ENCODE measurements at regions not wholly inside any gene's neighbourhood (a gene's known extent, or its start where the extent isn't known, plus 50 kb on each side); places are given as distances from the start of the nearest gene placed in this dataset.

- DNase-seq, result no peak
- H3K27me3 ChIP-seq (ENCODE audit: control insufficient read depth, insufficient read depth, low read length), result no peaks in the 10 kb centered on the region
- no peaks in the 10 kb centered on the region for H3K4me1 ChIP-seq (ENCODE audit: control insufficient read depth, insufficient read depth, low read length, poor library complexity, severe bottlenecking)
- no peaks in the 10 kb centered on the region for H3K36me3 Mint-ChIP-seq
- H3K4me1 Mint-ChIP-seq, result peaks cover 0 to 10% (median 0%) of the 10 kb centered on the region in 4 donors
- no peak for ATAC-seq (ENCODE audit: low read depth in 2 of 2)
- peak overlapping the region in 1 of 3 donors; percentile 25 for H3K27ac Mint-ChIP-seq
- H3K9me3 ChIP-seq (ENCODE audit: control insufficient read depth in 2 of 2, low read length in 2 of 2), result no peaks in the 10 kb centered on the region
- H3K9me3 Mint-ChIP-seq, result no peaks in the 10 kb centered on the region
- H3K27me3 Mint-ChIP-seq, result peaks cover 19% of the 10 kb centered on the region
- H3K4me3 Mint-ChIP-seq, result no peak overlapping the region
- no peak overlapping the region for H3K27ac ChIP-seq (ENCODE audit: insufficient read depth, low read length, poor library complexity, severe bottlenecking)
- H3K36me3 ChIP-seq (ENCODE audit: control insufficient read depth, insufficient read depth, low read length), result no peaks in the 10 kb centered on the region
- H3K4me3 ChIP-seq (ENCODE audit: low read depth, low read length), result no peak overlapping the region
Measured at GRCh38 chr6:6942091-6942490, 165.7 kb upstream of the RREB1 start.

DNA sequence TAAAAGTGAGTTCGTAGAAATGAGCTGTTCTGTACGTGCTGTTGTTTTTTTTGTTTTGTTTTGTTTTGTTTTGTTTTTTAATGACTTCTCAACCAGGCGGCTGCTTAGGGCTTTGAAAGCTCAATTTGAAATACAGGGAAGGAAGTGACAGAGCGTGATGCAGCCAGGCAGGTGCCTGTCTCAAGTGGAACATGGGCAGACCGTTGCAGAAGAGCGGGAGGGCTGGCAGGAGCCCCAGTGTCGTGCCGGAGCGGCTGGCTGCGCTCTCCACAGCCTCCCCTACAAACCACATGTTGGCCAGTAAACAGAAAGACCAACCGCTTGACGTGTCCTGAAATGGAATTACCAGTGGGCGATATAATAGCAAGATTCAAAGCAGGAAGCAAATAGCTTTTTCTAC, 164.9 kb upstream of the RREB1 start:
- no peaks in the 10 kb centered on the region for H3K36me3 Mint-ChIP-seq
- DNase-seq (peak in 1 of 3 donors; percentile 3), ATAC-seq (ENCODE audit: low read depth in 2 of 2) (peak in 1 of 2 donors; percentile 34)
- H3K4me1 ChIP-seq (ENCODE audit: control insufficient read depth, insufficient read depth, low read length, poor library complexity, severe bottlenecking), result no peaks in the 10 kb centered on the region
- H3K27me3 Mint-ChIP-seq, result peaks cover 17% of the 10 kb centered on the region
- H3K27ac ChIP-seq (ENCODE audit: insufficient read depth, low read length, poor library complexity, severe bottlenecking), result no peak overlapping the region
- peak overlapping the region in 1 of 3 donors; percentile 60 for H3K27ac Mint-ChIP-seq
- H3K9me3 ChIP-seq (ENCODE audit: control insufficient read depth in 2 of 2, low read length in 2 of 2), result no peaks in the 10 kb centered on the region
- H3K9me3 Mint-ChIP-seq, result no peaks in the 10 kb centered on the region
- H3K4me3 Mint-ChIP-seq, result no peak overlapping the region
- no peaks in the 10 kb centered on the region for H3K36me3 ChIP-seq (ENCODE audit: control insufficient read depth, insufficient read depth, low read length)
- peaks cover 0 to 10% (median 0%) of the 10 kb centered on the region in 4 donors for H3K4me1 Mint-ChIP-seq
- H3K4me3 ChIP-seq (ENCODE audit: low read depth, low read length), result no peak overlapping the region
- no peaks in the 10 kb centered on the region for H3K27me3 ChIP-seq (ENCODE audit: control insufficient read depth, insufficient read depth, low read length)

DNA sequence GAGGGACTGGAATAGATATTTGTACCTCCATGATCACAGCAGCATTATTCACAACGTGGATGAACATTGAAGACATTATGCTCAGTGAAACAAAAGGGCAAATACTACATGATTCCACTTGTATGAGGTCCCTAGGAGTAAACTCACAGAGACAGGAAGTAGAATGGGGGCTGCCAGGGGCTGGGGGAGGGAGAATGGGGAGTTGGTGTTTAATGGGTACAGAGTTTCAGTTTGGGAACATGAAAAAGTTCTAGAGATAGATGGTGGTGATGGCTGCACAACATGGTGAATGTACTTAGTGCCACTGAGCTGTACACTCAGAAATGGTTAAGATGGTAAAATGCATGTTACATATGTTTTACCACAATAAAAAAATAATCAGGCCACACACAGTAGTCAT, 164.3 kb upstream of the RREB1 start:
- no peaks in the 10 kb centered on the region for H3K36me3 Mint-ChIP-seq
- Histone ChIP-seq H3K9me3 (ENCODE audit: control insufficient read depth in 2 of 2, low read length in 2 of 2) (no peaks in the 10 kb centered on the region), H3K27ac (ENCODE audit: insufficient read depth, low read length, poor library complexity, severe bottlenecking) (no peak overlapping the region), H3K27me3 (ENCODE audit: control insufficient read depth, insufficient read depth, low read length) (no peaks in the 10 kb centered on the region), H3K36me3 (ENCODE audit: control insufficient read depth, insufficient read depth, low read length) (no peaks in the 10 kb centered on the region), H3K4me3 (ENCODE audit: low read depth, low read length) (no peak overlapping the region), H3K4me1 (ENCODE audit: control insufficient read depth, insufficient read depth, low read length, poor library complexity, severe bottlenecking) (no peaks in the 10 kb centered on the region)
- ATAC-seq (ENCODE audit: low read depth in 2 of 2), result no peak
- peaks cover 0 to 10% (median 0%) of the 10 kb centered on the region in 4 donors for H3K4me1 Mint-ChIP-seq
- no peak for DNase-seq
- H3K9me3 Mint-ChIP-seq, result no peaks in the 10 kb centered on the region
- peak overlapping the region in 1 of 3 donors; percentile 60 for H3K27ac Mint-ChIP-seq
- H3K27me3 Mint-ChIP-seq, result peaks cover 18% of the 10 kb centered on the region
- no peak overlapping the region for H3K4me3 Mint-ChIP-seq

DNA sequence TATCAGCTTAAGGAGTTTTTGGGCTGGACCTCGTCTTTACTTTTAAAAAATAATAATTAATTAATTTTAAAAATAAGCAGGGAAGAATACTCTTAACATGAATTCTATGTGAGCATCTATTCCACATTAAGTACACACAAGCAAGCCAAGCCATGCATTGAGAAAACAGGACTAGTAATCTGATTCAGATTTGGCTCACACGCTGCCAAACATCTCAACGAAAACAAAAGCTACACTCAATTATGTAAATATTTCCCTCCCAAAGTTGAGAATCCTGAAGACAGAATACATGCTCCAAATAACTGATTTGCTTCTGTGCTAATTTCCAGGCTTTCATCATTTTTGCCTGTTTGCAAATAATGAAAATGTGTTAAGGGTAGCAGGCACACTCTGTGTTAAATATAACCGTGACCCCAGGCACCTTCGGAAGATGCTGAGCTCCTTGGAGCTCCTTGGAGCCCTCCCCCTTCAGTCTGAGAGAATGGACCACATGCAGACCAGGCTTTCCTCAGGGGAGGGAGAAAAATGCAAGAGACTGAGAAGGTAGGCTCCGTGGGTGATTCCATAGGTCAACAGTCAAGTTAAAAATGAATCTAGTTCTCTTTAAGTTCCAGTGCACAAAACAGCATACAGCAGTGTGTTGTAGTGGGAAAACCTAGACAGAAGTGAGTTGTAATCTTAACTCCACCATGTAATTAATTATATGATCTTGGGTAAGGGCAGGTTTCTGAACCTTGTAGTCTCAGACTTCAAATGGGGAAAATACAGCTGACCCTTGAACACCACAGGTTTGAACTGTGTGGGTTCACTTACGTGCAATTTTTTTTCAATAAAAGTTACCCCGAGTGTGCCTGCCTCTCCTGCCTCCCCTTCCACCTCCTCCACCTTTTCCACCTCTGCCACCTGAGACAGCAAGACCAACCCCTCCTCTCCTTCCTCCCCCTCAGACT, 161.3 kb upstream of the RREB1 start:
- no peaks in the 10 kb centered on the region for H3K4me1 ChIP-seq (ENCODE audit: control insufficient read depth, insufficient read depth, low read length, poor library complexity, severe bottlenecking)
- Mint-ChIP-seq H3K9me3 (peaks cover 0 to 8% (median 3%) of the 10 kb centered on the region in 7 donors), H3K4me3 (no peak overlapping the region), H3K27me3 (peaks cover 18% of the 10 kb centered on the region), H3K36me3 (no peaks in the 10 kb centered on the region), H3K4me1 (peaks cover 0 to 10% (median 0%) of the 10 kb centered on the region in 4 donors), H3K27ac (no peak overlapping the region)
- H3K27ac ChIP-seq (ENCODE audit: insufficient read depth, low read length, poor library complexity, severe bottlenecking), result no peak overlapping the region
- H3K27me3 ChIP-seq (ENCODE audit: control insufficient read depth, insufficient read depth, low read length), result no peaks in the 10 kb centered on the region
- no peak for ATAC-seq (ENCODE audit: low read depth in 2 of 2)
- H3K9me3 ChIP-seq (ENCODE audit: control insufficient read depth in 2 of 2, low read length in 2 of 2), result peaks cover 5 to 11% of the 10 kb centered on the region in 2 experiments
- DNase-seq, result no peak
- H3K36me3 ChIP-seq (ENCODE audit: control insufficient read depth, insufficient read depth, low read length), result no peaks in the 10 kb centered on the region
- H3K4me3 ChIP-seq (ENCODE audit: low read depth, low read length), result no peak overlapping the region

- Mint-ChIP-seq H3K9me3 (peaks cover 0 to 8% (median 3%) of the 10 kb centered on the region in 7 donors), H3K27ac (no peak overlapping the region), H3K4me1 (no peaks in the 10 kb centered on the region), H3K4me3 (no peak overlapping the region), H3K27me3 (peaks cover 9% of the 10 kb centered on the region), H3K36me3 (no peaks in the 10 kb centered on the region)
- Histone ChIP-seq H3K27me3 (ENCODE audit: control insufficient read depth, insufficient read depth, low read length) (no peaks in the 10 kb centered on the region), H3K4me3 (ENCODE audit: low read depth, low read length) (no peak overlapping the region), H3K9me3 (ENCODE audit: control insufficient read depth in 2 of 2, low read length in 2 of 2) (peaks cover 5 to 17% of the 10 kb centered on the region in 2 experiments), H3K4me1 (ENCODE audit: control insufficient read depth, insufficient read depth, low read length, poor library complexity, severe bottlenecking) (no peaks in the 10 kb centered on the region), H3K27ac (ENCODE audit: insufficient read depth, low read length, poor library complexity, severe bottlenecking) (no peak overlapping the region), H3K36me3 (ENCODE audit: control insufficient read depth, insufficient read depth, low read length) (no peaks in the 10 kb centered on the region)
- DNase-seq (no peak), ATAC-seq (ENCODE audit: low read depth in 2 of 2) (no peak)
Measured at GRCh38 chr6:6950373-6951145, 157.2 kb upstream of the RREB1 start.

DNA sequence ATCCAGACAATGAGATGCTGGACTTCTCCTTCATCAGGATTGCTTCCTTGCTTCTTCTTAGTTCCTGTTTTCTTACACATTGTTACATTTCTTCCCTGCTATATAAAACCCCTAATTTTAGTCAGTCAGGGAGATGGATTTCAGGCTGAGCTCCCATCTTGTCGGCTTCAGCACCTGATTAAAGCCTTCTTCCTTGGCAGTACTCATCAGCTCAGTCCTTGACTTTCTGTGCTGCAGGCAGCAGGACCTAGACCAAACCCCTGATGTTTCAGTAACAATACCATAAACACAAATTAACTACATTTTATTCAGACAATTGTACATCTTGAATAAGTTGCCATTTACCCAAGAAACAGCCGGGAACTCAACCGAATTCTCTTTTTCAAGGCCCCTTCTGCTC, 156.4 kb upstream of the RREB1 start:
- Histone ChIP-seq H3K4me3 (ENCODE audit: low read depth, low read length) (no peak overlapping the region), H3K27ac (ENCODE audit: insufficient read depth, low read length, poor library complexity, severe bottlenecking) (no peak overlapping the region), H3K36me3 (ENCODE audit: control insufficient read depth, insufficient read depth, low read length) (no peaks in the 10 kb centered on the region), H3K9me3 (ENCODE audit: control insufficient read depth in 2 of 2, low read length in 2 of 2) (peaks cover 5 to 17% of the 10 kb centered on the region in 2 experiments), H3K27me3 (ENCODE audit: control insufficient read depth, insufficient read depth, low read length) (no peaks in the 10 kb centered on the region), H3K4me1 (ENCODE audit: control insufficient read depth, insufficient read depth, low read length, poor library complexity, severe bottlenecking) (no peaks in the 10 kb centered on the region)
- Mint-ChIP-seq H3K4me1 (no peaks in the 10 kb centered on the region), H3K9me3 (peaks cover 0 to 8% (median 3%) of the 10 kb centered on the region in 7 donors), H3K36me3 (no peaks in the 10 kb centered on the region), H3K4me3 (no peak overlapping the region), H3K27ac (no peak overlapping the region), H3K27me3 (peaks cover 9% of the 10 kb centered on the region)
- no peak for ATAC-seq (ENCODE audit: low read depth in 2 of 2)
- DNase-seq, result no peak

GRCh38 chr6:6952484-6952883, 155.3 kb upstream of the RREB1 start:
- no peak overlapping the region for H3K4me3 Mint-ChIP-seq
- no peak for ATAC-seq (ENCODE audit: low read depth in 2 of 2)

More at GRCh38 chr6:6952484-6952883, 155.3 kb upstream of the RREB1 start:
- H3K36me3 ChIP-seq (ENCODE audit: control insufficient read depth, insufficient read depth, low read length), result no peaks in the 10 kb centered on the region
- Mint-ChIP-seq H3K27me3 (peaks cover 4% of the 10 kb centered on the region), H3K9me3 (peaks cover 0 to 8% (median 5%) of the 10 kb centered on the region in 7 donors), H3K27ac (no peak overlapping the region), H3K4me1 (peaks cover 0 to 2% (median 0%) of the 10 kb centered on the region in 4 donors), H3K36me3 (no peaks in the 10 kb centered on the region)
- no peak for DNase-seq
- peaks cover 5 to 17% of the 10 kb centered on the region in 2 experiments for H3K9me3 ChIP-seq (ENCODE audit: control insufficient read depth in 2 of 2, low read length in 2 of 2)
- no peak overlapping the region for H3K27ac ChIP-seq (ENCODE audit: insufficient read depth, low read length, poor library complexity, severe bottlenecking)
- H3K4me1 ChIP-seq (ENCODE audit: control insufficient read depth, insufficient read depth, low read length, poor library complexity, severe bottlenecking), result no peaks in the 10 kb centered on the region
- H3K27me3 ChIP-seq (ENCODE audit: control insufficient read depth, insufficient read depth, low read length), result no peaks in the 10 kb centered on the region
- H3K4me3 ChIP-seq (ENCODE audit: low read depth, low read length), result no peak overlapping the region

Measured in CD4-positive, CD25-positive, alpha-beta regulatory T cell (primary cell).